ENCODE measurements at regions not wholly inside any gene's neighbourhood (a gene's known extent, or its start where the extent isn't known, plus 50 kb on each side); places are given as distances from the start of the nearest gene placed in this dataset.

DNA sequence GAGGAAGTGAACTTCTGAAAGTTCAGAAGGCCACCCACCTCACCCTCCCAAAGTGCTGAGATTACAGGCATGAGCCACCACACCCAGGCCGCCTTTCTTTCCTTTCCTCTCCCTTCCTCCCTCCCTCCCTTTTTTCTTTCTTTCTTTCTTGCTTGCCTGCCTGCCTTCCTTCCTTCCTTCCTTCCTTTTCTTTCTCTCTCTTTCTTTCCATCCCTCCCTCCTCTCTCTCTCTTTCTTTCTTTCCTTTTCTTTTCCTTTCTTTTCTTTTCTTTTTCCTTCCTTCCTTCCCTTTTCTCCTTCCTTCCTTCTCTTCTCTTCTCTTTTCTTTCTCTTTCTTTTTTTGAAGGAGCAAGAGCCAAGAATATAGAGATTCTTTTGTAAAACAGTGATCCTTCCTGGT lies 208.3 kb upstream of the HMGA2 start:
- TF ChIP-seq, protein P1, sequence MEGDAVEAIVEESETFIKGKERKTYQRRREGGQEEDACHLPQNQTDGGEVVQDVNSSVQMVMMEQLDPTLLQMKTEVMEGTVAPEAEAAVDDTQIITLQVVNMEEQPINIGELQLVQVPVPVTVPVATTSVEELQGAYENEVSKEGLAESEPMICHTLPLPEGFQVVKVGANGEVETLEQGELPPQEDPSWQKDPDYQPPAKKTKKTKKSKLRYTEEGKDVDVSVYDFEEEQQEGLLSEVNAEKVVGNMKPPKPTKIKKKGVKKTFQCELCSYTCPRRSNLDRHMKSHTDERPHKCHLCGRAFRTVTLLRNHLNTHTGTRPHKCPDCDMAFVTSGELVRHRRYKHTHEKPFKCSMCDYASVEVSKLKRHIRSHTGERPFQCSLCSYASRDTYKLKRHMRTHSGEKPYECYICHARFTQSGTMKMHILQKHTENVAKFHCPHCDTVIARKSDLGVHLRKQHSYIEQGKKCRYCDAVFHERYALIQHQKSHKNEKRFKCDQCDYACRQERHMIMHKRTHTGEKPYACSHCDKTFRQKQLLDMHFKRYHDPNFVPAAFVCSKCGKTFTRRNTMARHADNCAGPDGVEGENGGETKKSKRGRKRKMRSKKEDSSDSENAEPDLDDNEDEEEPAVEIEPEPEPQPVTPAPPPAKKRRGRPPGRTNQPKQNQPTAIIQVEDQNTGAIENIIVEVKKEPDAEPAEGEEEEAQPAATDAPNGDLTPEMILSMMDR (IDR thresholded peaks at IDR 0.05; ENCODE audit: low read depth, low read length, missing input control) = no peak
- TF ChIP-seq REST (IDR thresholded peaks at IDR 0.05) = no peak
- TF ChIP-seq RAD21 (IDR thresholded peaks at IDR 0.05) = no peak
- TF ChIP-seq, protein P2, sequence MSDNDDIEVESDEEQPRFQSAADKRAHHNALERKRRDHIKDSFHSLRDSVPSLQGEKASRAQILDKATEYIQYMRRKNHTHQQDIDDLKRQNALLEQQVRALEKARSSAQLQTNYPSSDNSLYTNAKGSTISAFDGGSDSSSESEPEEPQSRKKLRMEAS (IDR thresholded peaks at IDR 0.05) = no peak
- TF ChIP-seq, protein P3, sequence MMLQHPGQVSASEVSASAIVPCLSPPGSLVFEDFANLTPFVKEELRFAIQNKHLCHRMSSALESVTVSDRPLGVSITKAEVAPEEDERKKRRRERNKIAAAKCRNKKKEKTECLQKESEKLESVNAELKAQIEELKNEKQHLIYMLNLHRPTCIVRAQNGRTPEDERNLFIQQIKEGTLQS (IDR thresholded peaks at IDR 0.05) = no peak
- no peak for TF ChIP-seq TAF1 (conservative IDR thresholded peaks at IDR 0.05)
- TF ChIP-seq JUND (IDR thresholded peaks at IDR 0.05) = no peak
- TF ChIP-seq YY1 (IDR thresholded peaks at IDR 0.05) = no peak
- no peak for TF ChIP-seq HNF4A (conservative IDR thresholded peaks at IDR 0.05)
- no peak for TF ChIP-seq SP1 (IDR thresholded peaks at IDR 0.05)
- TF ChIP-seq, protein P4, sequence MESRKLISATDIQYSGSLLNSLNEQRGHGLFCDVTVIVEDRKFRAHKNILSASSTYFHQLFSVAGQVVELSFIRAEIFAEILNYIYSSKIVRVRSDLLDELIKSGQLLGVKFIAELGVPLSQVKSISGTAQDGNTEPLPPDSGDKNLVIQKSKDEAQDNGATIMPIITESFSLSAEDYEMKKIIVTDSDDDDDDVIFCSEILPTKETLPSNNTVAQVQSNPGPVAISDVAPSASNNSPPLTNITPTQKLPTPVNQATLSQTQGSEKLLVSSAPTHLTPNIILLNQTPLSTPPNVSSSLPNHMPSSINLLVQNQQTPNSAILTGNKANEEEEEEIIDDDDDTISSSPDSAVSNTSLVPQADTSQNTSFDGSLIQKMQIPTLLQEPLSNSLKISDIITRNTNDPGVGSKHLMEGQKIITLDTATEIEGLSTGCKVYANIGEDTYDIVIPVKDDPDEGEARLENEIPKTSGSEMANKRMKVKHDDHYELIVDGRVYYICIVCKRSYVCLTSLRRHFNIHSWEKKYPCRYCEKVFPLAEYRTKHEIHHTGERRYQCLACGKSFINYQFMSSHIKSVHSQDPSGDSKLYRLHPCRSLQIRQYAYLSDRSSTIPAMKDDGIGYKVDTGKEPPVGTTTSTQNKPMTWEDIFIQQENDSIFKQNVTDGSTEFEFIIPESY (IDR thresholded peaks at IDR 0.05) = no peak
- TF ChIP-seq FOXA1 (IDR thresholded peaks at IDR 0.05) = no peak
- TF ChIP-seq GABPA (IDR thresholded peaks at IDR 0.05 in 1 of 2, conservative IDR thresholded peaks at IDR 0.05 in 1 of 2) = no peak

Data from liver (tissue), 3 donors.